ENCODE measurements at regions not wholly inside any gene's neighbourhood (a gene's known extent, or its start where the extent isn't known, plus 50 kb on each side); places are given as distances from the start of the nearest gene placed in this dataset.

DNA sequence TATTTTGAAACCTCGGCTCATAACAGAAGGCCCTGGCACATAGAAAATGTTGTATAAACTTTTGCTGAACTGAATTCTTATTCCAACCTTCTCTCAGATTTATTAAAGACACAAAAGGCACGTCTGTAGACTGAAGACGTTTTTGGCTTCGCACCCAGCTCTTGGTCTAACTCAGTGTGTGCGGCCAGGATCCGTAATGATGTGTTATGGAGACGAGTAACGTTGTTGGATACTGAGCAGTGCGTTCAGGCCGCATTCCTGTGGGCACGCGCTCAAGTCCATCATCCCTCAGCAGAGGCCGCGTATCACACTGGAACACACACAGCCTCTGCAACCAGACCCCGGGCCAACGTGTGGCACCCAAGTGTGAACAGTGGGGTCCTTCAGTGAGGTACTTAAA lies 154.8 kb upstream of the RAB4A start:
- Histone ChIP-seq H3K36me3 (ENCODE audit: control insufficient read depth, insufficient read depth, low read length) (no peaks in the 10 kb centered on the region), H3K4me3 (ENCODE audit: low read depth, low read length) (no peak overlapping the region), H3K9ac (no peak overlapping the region), H3K27me3 (ENCODE audit: control insufficient read depth, insufficient read depth, low read length) (no peaks in the 10 kb centered on the region), H3K27ac (no peak overlapping the region), H2AFZ (no peak overlapping the region), H3K4me1 (no peaks in the 10 kb centered on the region), H3K4me2 (ENCODE audit: low read length) (no peak overlapping the region), H3K79me2 (no peaks in the 10 kb centered on the region), H3K9me3 (ENCODE audit: control insufficient read depth, low read length) (no peaks in the 10 kb centered on the region)
- TF ChIP-seq, protein P1, sequence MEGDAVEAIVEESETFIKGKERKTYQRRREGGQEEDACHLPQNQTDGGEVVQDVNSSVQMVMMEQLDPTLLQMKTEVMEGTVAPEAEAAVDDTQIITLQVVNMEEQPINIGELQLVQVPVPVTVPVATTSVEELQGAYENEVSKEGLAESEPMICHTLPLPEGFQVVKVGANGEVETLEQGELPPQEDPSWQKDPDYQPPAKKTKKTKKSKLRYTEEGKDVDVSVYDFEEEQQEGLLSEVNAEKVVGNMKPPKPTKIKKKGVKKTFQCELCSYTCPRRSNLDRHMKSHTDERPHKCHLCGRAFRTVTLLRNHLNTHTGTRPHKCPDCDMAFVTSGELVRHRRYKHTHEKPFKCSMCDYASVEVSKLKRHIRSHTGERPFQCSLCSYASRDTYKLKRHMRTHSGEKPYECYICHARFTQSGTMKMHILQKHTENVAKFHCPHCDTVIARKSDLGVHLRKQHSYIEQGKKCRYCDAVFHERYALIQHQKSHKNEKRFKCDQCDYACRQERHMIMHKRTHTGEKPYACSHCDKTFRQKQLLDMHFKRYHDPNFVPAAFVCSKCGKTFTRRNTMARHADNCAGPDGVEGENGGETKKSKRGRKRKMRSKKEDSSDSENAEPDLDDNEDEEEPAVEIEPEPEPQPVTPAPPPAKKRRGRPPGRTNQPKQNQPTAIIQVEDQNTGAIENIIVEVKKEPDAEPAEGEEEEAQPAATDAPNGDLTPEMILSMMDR (IDR thresholded peaks at IDR 0.05) = no peak

GRCh38 chr1:229117664-229118300 lies 153.1 kb upstream of the RAB4A start:
- Histone ChIP-seq H3K4me1 (no peaks in the 10 kb centered on the region), H3K36me3 (ENCODE audit: control insufficient read depth, insufficient read depth, low read length) (no peaks in the 10 kb centered on the region), H3K9ac (no peak overlapping the region), H2AFZ (no peak overlapping the region), H3K27me3 (ENCODE audit: control insufficient read depth, insufficient read depth, low read length) (no peaks in the 10 kb centered on the region), H3K4me2 (ENCODE audit: low read length) (no peak overlapping the region), H3K9me3 (ENCODE audit: control insufficient read depth, low read length) (no peaks in the 10 kb centered on the region), H3K4me3 (ENCODE audit: low read depth, low read length) (no peak overlapping the region), H3K27ac (no peak overlapping the region), H3K79me2 (no peaks in the 10 kb centered on the region)
- TF ChIP-seq, protein P1 (IDR thresholded peaks at IDR 0.05) = no peak

DNA sequence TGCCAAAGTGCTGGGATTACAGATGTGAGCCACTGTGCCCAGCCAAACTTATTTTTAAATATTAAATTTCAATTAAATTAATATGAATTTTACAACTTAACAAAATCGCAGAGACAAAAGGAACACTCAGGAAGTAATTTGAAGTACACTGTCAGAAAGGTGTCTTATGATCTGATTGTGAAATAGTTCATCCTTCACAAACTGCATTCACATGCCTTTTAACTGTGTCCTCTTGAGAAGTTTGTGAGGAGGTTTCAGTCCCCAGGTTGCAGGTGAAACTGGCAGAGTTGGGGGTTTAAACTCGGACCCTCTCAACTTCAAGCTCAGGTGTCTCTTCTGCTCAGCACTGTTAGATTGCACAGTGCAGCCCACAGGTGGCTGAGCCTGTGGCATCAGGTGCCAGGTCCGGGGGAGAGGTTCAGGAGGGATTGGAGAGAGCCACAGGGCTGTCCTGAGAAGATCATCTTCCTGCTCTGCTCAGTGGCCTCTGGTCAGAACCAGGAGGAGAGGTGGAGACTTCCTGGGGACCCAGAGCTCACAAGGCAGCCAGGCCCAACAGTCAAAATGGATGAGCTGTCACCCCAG lies 152.3 kb upstream of the RAB4A start:
- Histone ChIP-seq H3K4me3 (ENCODE audit: low read depth, low read length) (no peak overlapping the region), H3K36me3 (ENCODE audit: control insufficient read depth, insufficient read depth, low read length) (no peaks in the 10 kb centered on the region), H2AFZ (no peak overlapping the region), H3K9ac (no peak overlapping the region), H3K27me3 (ENCODE audit: control insufficient read depth, insufficient read depth, low read length) (no peaks in the 10 kb centered on the region), H3K4me1 (no peaks in the 10 kb centered on the region), H3K27ac (no peak overlapping the region), H3K4me2 (ENCODE audit: low read length) (no peak overlapping the region), H3K79me2 (no peaks in the 10 kb centered on the region), H3K9me3 (ENCODE audit: control insufficient read depth, low read length) (no peaks in the 10 kb centered on the region)
- TF ChIP-seq, protein P1 (IDR thresholded peaks at IDR 0.05) = no peak

GRCh38 chr1:229119161-229119560 lies 151.8 kb upstream of the RAB4A start:
- no peaks in the 10 kb centered on the region for H3K9me3 ChIP-seq (ENCODE audit: control insufficient read depth, low read length)
- no peaks in the 10 kb centered on the region for H3K79me2 ChIP-seq
- H3K4me3 ChIP-seq (ENCODE audit: low read depth, low read length) = no peak overlapping the region
- no peak overlapping the region for H3K27ac ChIP-seq
- H3K4me1 ChIP-seq = no peaks in the 10 kb centered on the region
- H3K36me3 ChIP-seq (ENCODE audit: control insufficient read depth, insufficient read depth, low read length) = no peaks in the 10 kb centered on the region
- H3K27me3 ChIP-seq (ENCODE audit: control insufficient read depth, insufficient read depth, low read length) = no peaks in the 10 kb centered on the region
- no peak overlapping the region for H2AFZ ChIP-seq
- H3K9ac ChIP-seq = no peak overlapping the region
- H3K4me2 ChIP-seq (ENCODE audit: low read length) = no peak overlapping the region
- TF ChIP-seq, protein P1 (IDR thresholded peaks at IDR 0.05) = no peak

- TF ChIP-seq, protein P1 (IDR thresholded peaks at IDR 0.05) = no peak
- H3K4me1 ChIP-seq = no peaks in the 10 kb centered on the region
- H3K4me2 ChIP-seq (ENCODE audit: low read length) = no peak overlapping the region
- H3K36me3 ChIP-seq (ENCODE audit: control insufficient read depth, insufficient read depth, low read length) = no peaks in the 10 kb centered on the region
- H3K79me2 ChIP-seq = no peaks in the 10 kb centered on the region
- H3K27me3 ChIP-seq (ENCODE audit: control insufficient read depth, insufficient read depth, low read length) = no peaks in the 10 kb centered on the region
- H3K27ac ChIP-seq = no peak overlapping the region
- no peak overlapping the region for H3K4me3 ChIP-seq (ENCODE audit: low read depth, low read length)
- H3K9ac ChIP-seq = no peak overlapping the region
- no peak overlapping the region for H2AFZ ChIP-seq
- no peaks in the 10 kb centered on the region for H3K9me3 ChIP-seq (ENCODE audit: control insufficient read depth, low read length)
Measured at GRCh38 chr1:229119876-229120275, 151.0 kb upstream of the RAB4A start.

Measured in parathyroid adenoma (tissue), 2 donors.